ENCODE measurements at regions not wholly inside any gene's neighbourhood (a gene's known extent, or its start where the extent isn't known, plus 50 kb on each side); places are given as distances from the start of the nearest gene placed in this dataset.

DNA sequence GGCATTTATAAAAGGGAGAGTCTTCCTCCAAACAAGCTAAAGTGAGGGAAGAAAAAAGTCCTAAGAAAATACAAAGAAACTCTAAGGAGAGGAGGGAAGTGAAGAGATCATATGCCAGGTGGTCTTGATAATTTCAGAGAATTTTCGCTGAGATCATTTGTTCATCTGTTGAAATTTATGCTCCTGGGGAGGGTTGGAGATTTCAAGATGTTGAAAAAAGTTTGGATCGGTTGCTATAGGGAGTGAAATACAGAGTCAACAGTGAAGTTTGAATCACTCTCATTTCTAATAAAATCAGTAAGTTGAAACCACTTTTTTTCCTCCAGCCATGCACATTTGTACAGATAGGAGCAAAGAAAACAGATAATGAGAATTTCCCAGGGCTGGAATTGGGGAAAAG, 299.1 kb upstream of the ADAMTS5 start:
- Histone ChIP-seq H3K9me2 (ENCODE audit: insufficient read depth) (peaks cover 10% of the 10 kb centered on the region), H3K4me3 (no peak overlapping the region), H3K4me1 (ENCODE audit: insufficient read depth) (peaks cover 19% of the 10 kb centered on the region), H3K27me3 (ENCODE audit: insufficient read depth) (no peaks in the 10 kb centered on the region), H4K20me1 (replicated peaks; ENCODE audit: insufficient read depth) (no peaks in the 10 kb centered on the region), H3K79me2 (replicated peaks; ENCODE audit: insufficient read depth) (no peaks in the 10 kb centered on the region), H3K36me3 (ENCODE audit: insufficient read depth) (no peaks in the 10 kb centered on the region), H3K4me2 (no peak overlapping the region), H3K27ac (ENCODE audit: low read depth) (no peak overlapping the region), H3F3A (replicated peaks; ENCODE audit: low read depth) (no peaks in the 10 kb centered on the region), H2AFZ (no peak overlapping the region; the same call in 1 of the 2 replicates)
- H3K27ac Mint-ChIP-seq: no peak overlapping the region
- H3K9me3 Mint-ChIP-seq: no peaks in the 10 kb centered on the region
- TF ChIP-seq ZNF331 (CRISPR knock-in tag; IDR thresholded peaks at IDR 0.05; ENCODE audit: low read depth) (no peak), EZH2phosphoT487 (IDR thresholded peaks at IDR 0.05; ENCODE audit: unreplicated experiment) (no peak), JUNB (IDR thresholded peaks at IDR 0.05; ENCODE audit: unreplicated experiment) (no peak), POLR2AphosphoS5 (IDR thresholded peaks at IDR 0.05; ENCODE audit: low read depth) (no peak), EZH2 (IDR thresholded peaks at IDR 0.05; ENCODE audit: low read depth, unreplicated experiment) (no peak), ZNF114 (CRISPR knock-in tag; IDR thresholded peaks at IDR 0.05) (no peak), NANOG (IDR thresholded peaks at IDR 0.05; ENCODE audit: borderline replicate concordance) (no peak), STAT1 (IDR thresholded peaks at IDR 0.05; ENCODE audit: unreplicated experiment) (no peak), CREB1 (CRISPR knock-in tag; IDR thresholded peaks at IDR 0.05; ENCODE audit: low read depth) (no peak)
- TF ChIP-seq, protein P1, sequence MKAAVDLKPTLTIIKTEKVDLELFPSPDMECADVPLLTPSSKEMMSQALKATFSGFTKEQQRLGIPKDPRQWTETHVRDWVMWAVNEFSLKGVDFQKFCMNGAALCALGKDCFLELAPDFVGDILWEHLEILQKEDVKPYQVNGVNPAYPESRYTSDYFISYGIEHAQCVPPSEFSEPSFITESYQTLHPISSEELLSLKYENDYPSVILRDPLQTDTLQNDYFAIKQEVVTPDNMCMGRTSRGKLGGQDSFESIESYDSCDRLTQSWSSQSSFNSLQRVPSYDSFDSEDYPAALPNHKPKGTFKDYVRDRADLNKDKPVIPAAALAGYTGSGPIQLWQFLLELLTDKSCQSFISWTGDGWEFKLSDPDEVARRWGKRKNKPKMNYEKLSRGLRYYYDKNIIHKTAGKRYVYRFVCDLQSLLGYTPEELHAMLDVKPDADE (IDR thresholded peaks at IDR 0.05): no peak
- TF ChIP-seq, protein P2, sequence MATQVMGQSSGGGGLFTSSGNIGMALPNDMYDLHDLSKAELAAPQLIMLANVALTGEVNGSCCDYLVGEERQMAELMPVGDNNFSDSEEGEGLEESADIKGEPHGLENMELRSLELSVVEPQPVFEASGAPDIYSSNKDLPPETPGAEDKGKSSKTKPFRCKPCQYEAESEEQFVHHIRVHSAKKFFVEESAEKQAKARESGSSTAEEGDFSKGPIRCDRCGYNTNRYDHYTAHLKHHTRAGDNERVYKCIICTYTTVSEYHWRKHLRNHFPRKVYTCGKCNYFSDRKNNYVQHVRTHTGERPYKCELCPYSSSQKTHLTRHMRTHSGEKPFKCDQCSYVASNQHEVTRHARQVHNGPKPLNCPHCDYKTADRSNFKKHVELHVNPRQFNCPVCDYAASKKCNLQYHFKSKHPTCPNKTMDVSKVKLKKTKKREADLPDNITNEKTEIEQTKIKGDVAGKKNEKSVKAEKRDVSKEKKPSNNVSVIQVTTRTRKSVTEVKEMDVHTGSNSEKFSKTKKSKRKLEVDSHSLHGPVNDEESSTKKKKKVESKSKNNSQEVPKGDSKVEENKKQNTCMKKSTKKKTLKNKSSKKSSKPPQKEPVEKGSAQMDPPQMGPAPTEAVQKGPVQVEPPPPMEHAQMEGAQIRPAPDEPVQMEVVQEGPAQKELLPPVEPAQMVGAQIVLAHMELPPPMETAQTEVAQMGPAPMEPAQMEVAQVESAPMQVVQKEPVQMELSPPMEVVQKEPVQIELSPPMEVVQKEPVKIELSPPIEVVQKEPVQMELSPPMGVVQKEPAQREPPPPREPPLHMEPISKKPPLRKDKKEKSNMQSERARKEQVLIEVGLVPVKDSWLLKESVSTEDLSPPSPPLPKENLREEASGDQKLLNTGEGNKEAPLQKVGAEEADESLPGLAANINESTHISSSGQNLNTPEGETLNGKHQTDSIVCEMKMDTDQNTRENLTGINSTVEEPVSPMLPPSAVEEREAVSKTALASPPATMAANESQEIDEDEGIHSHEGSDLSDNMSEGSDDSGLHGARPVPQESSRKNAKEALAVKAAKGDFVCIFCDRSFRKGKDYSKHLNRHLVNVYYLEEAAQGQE (IDR thresholded peaks at IDR 0.05; ENCODE audit: unreplicated experiment): no peak
- TF ChIP-seq, protein P3, sequence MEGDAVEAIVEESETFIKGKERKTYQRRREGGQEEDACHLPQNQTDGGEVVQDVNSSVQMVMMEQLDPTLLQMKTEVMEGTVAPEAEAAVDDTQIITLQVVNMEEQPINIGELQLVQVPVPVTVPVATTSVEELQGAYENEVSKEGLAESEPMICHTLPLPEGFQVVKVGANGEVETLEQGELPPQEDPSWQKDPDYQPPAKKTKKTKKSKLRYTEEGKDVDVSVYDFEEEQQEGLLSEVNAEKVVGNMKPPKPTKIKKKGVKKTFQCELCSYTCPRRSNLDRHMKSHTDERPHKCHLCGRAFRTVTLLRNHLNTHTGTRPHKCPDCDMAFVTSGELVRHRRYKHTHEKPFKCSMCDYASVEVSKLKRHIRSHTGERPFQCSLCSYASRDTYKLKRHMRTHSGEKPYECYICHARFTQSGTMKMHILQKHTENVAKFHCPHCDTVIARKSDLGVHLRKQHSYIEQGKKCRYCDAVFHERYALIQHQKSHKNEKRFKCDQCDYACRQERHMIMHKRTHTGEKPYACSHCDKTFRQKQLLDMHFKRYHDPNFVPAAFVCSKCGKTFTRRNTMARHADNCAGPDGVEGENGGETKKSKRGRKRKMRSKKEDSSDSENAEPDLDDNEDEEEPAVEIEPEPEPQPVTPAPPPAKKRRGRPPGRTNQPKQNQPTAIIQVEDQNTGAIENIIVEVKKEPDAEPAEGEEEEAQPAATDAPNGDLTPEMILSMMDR (conservative IDR thresholded peaks at IDR 0.05; ENCODE audit: low read depth in 2 of 2): no peak
- TF ChIP-seq, protein P4, sequence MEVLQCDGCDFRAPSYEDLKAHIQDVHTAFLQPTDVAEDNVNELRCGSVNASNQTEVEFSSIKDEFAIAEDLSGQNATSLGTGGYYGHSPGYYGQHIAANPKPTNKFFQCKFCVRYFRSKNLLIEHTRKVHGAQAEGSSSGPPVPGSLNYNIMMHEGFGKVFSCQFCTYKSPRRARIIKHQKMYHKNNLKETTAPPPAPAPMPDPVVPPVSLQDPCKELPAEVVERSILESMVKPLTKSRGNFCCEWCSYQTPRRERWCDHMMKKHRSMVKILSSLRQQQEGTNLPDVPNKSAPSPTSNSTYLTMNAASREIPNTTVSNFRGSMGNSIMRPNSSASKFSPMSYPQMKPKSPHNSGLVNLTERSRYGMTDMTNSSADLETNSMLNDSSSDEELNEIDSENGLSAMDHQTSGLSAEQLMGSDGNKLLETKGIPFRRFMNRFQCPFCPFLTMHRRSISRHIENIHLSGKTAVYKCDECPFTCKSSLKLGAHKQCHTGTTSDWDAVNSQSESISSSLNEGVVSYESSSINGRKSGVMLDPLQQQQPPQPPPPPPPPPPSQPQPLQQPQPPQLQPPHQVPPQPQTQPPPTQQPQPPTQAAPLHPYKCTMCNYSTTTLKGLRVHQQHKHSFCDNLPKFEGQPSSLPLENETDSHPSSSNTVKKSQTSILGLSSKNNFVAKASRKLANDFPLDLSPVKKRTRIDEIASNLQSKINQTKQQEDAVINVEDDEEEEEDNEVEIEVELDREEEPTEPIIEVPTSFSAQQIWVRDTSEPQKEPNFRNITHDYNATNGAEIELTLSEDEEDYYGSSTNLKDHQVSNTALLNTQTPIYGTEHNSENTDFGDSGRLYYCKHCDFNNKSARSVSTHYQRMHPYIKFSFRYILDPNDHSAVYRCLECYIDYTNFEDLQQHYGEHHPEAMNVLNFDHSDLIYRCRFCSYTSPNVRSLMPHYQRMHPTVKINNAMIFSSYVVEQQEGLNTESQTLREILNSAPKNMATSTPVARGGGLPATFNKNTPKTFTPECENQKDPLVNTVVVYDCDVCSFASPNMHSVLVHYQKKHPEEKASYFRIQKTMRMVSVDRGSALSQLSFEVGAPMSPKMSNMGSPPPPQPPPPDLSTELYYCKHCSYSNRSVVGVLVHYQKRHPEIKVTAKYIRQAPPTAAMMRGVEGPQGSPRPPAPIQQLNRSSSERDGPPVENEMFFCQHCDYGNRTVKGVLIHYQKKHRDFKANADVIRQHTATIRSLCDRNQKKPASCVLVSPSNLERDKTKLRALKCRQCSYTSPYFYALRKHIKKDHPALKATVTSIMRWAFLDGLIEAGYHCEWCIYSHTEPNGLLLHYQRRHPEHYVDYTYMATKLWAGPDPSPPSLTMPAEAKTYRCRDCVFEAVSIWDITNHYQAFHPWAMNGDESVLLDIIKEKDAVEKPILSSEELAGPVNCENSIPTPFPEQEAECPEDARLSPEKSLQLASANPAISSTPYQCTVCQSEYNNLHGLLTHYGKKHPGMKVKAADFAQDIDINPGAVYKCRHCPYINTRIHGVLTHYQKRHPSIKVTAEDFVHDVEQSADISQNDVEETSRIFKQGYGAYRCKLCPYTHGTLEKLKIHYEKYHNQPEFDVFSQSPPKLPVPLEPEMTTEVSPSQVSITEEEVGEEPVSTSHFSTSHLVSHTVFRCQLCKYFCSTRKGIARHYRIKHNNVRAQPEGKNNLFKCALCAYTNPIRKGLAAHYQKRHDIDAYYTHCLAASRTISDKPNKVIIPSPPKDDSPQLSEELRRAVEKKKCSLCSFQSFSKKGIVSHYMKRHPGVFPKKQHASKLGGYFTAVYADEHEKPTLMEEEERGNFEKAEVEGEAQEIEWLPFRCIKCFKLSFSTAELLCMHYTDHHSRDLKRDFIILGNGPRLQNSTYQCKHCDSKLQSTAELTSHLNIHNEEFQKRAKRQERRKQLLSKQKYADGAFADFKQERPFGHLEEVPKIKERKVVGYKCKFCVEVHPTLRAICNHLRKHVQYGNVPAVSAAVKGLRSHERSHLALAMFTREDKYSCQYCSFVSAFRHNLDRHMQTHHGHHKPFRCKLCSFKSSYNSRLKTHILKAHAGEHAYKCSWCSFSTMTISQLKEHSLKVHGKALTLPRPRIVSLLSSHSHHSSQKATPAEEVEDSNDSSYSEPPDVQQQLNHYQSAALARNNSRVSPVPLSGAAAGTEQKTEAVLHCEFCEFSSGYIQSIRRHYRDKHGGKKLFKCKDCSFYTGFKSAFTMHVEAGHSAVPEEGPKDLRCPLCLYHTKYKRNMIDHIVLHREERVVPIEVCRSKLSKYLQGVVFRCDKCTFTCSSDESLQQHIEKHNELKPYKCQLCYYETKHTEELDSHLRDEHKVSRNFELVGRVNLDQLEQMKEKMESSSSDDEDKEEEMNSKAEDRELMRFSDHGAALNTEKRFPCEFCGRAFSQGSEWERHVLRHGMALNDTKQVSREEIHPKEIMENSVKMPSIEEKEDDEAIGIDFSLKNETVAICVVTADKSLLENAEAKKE (CRISPR knock-in tag; IDR thresholded peaks at IDR 0.05): no peak
- H3K27me3 Mint-ChIP-seq (ENCODE audit: insufficient read depth, low read depth, poor library complexity): no peaks in the 10 kb centered on the region
- H3K4me3 Mint-ChIP-seq: no peak overlapping the region
- H3K4me1 Mint-ChIP-seq: peaks cover 11% of the 10 kb centered on the region
- ATAC-seq (no peak), DNase-seq (ENCODE audit: low spot score) (no peak)
- peaks cover 3% of the 10 kb centered on the region; the same call in 1 of the 3 replicates for H3K36me3 Mint-ChIP-seq (ENCODE audit: low read depth)

Data from GM23338 (cell line).